Fibroblast of villous mesenchyme (primary cell): ENCODE measurements at regions not wholly inside any gene's neighbourhood (a gene's known extent, or its start where the extent isn't known, plus 50 kb on each side); places are given as distances from the start of the nearest gene placed in this dataset. TPM values are rescaled to one million over a fixed set of nuclear protein-coding genes. Genes with fewer than 3 reads are reported as not detected.

Experiments
- small RNA-seq: library from RNA; depleted of rRNA; stranded (forward); fragments of <200 nt; gene quantifications from one replicate; pipeline ENCODE3, GENCODE V24; 2012

Small RNA genes in the stretch of these regions (small RNA-seq; reads per million reads assigned to genes)
- gene RF00019 (not detected), gene RN7SKP282 (not detected), gene RNU6-521P (not detected)
